H1 (cell line): ENCODE measurements at regions not wholly inside any gene's neighbourhood (a gene's known extent, or its start where the extent isn't known, plus 50 kb on each side); places are given as distances from the start of the nearest gene placed in this dataset.

Experiments
- BCL11A ChIP-seq, 2 experiments: IDR thresholded peaks; one replicate each; pipeline ENCODE4 v1.6.1; 2011; ENCODE audit warnings: low read depth in 2 of 2, low read length in 2 of 2, mild to moderate bottlenecking in 2 of 2
- BRCA1 ChIP-seq: IDR thresholded peaks from 2 replicates; pipeline ENCODE4 v1.6.1; 2012; ENCODE audit warnings: low read depth, low read length, improper control_type of control experiment
- CBX5 ChIP-seq: fragments of 300-800, 300-1000 bp; sonication (generic); IDR thresholded peaks from 2 replicates; pipeline ENCODE4 v1.7.1; 2016; ENCODE audit warnings: antibody characterized with exemption, low read length, low read depth
- CHD1 ChIP-seq: IDR thresholded peaks from 2 replicates; pipeline ENCODE4 v1.6.1; 2012; ENCODE audit warnings: low read depth, low read length, improper control_type of control experiment
- CHD7 ChIP-seq: fragments of 300-600 bp; sonication (generic); IDR thresholded peaks from 2 replicates; pipeline ENCODE4 v1.7.1; 2012; ENCODE audit warnings: low read length, moderate library complexity, mild to moderate bottlenecking, inconsistent platforms; ENCODE audit not compliant: insufficient replicate concordance
- E2F6 ChIP-seq: IDR thresholded peaks from 2 replicates; pipeline ENCODE4 v1.6.1; 2012; ENCODE audit warnings: inconsistent platforms
- KDM1A ChIP-seq: fragments of 200-600, 300-600 bp; sonication (generic); IDR thresholded peaks from 2 replicates; pipeline ENCODE4 v1.7.1; 2016; ENCODE audit warnings: mild to moderate bottlenecking, low read length, borderline replicate concordance
- MAFK ChIP-seq: IDR thresholded peaks from 2 replicates; pipeline ENCODE4 v1.6.1; 2012; ENCODE audit warnings: low read depth, mild to moderate bottlenecking, improper control_type of control experiment, low read length
- POLR2AphosphoS5 ChIP-seq: IDR thresholded peaks from 2 replicates; pipeline ENCODE4 v1.6.1; 2011; ENCODE audit warnings: low read depth, low read length
- SAP30 ChIP-seq: fragments of 300-600 bp; sonication (generic); IDR thresholded peaks from 2 replicates; pipeline ENCODE4 v1.7.1; 2012; ENCODE audit warnings: low read length, moderate library complexity, mild to moderate bottlenecking, inconsistent platforms; ENCODE audit not compliant: insufficient read depth, insufficient replicate concordance
- SIX5 ChIP-seq: IDR thresholded peaks from 2 replicates; pipeline ENCODE4 v1.6.1; 2011; ENCODE audit warnings: mild to moderate bottlenecking, low read depth, low read length
- TBP ChIP-seq: IDR thresholded peaks from 2 replicates; pipeline ENCODE4 v1.6.1; 2011; ENCODE audit warnings: low read depth, low read length, improper control_type of control experiment
- TCF12 ChIP-seq: IDR thresholded peaks from 2 replicates; pipeline ENCODE4 v1.6.1; 2011; ENCODE audit warnings: low read depth, mild to moderate bottlenecking, low read length

- TF ChIP-seq CHD7: no peak
- no peak for TF ChIP-seq TBP
- TF ChIP-seq SIX5: no peak
- TF ChIP-seq KDM1A: no peak
- no peak for TF ChIP-seq BRCA1
- no peak for TF ChIP-seq CBX5
- no peak for TF ChIP-seq BCL11A (IDR thresholded peaks at IDR 0.05; ENCODE audit: low read depth in 2 of 2, low read length in 2 of 2)
- TF ChIP-seq CHD1: no peak
- TF ChIP-seq E2F6: no peak
- no peak for TF ChIP-seq SAP30
- TF ChIP-seq POLR2AphosphoS5: no peak
- TF ChIP-seq TCF12: no peak
- TF ChIP-seq MAFK: no peak
Observed at GRCh38 chrX:46382595-46382994, 162.6 kb downstream of the ZNF674 start (continued).
